ENCODE measurements at regions not wholly inside any gene's neighbourhood (a gene's known extent, or its start where the extent isn't known, plus 50 kb on each side); places are given as distances from the start of the nearest gene placed in this dataset.

GRCh38 chr6:43943099-43943766 lies 173.2 kb downstream of the VEGFA start (continued):
- TF ChIP-seq PBX3 (IDR thresholded peaks at IDR 0.05; ENCODE audit: insufficient replicate concordance, low read depth, low read length) (no peak), KLF5 (IDR thresholded peaks at IDR 0.05; ENCODE audit: partially characterized antibody) (no peak), MYB (IDR thresholded peaks at IDR 0.05; ENCODE audit: borderline replicate concordance, low read depth, low read length) (no peak), BRCA1 (IDR thresholded peaks at IDR 0.05; ENCODE audit: low read depth, low read length) (no peak), JUND (IDR thresholded peaks at IDR 0.05; ENCODE audit: low read depth, low read length) (no peak)

DNA sequence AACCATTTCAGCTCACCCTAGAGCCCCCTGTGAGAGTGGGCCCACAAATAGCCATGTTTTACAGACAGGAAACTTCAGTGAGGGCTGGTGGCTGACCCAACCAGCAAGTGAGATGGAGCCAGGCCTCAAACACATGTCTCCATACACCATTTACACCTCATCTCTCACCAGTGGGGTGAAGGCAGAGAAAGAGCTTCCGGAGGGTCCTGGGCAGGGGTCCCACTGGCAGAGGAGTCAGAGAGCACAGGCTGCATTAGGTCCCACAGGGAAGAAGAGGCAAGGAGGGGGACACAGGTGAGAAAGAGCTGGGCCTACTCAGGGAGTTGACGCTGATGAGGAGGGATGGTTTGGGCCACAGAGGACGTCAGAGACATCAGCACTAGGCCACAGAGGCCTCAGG lies 172.6 kb downstream of the VEGFA start:
- ChIA-PET POLR2A (no interaction called here), RAD21 (ENCODE audit: unreplicated experiment) (no interaction called here), CTCF (no interaction called here), SMC1A (ENCODE audit: uncharacterized antibody, unreplicated experiment) (interaction anchor here (0.6 to 1.8 kb wide), 3 partner anchors 29 to 93 kb away, joined by 3 read pairs; no protein-coding TSS in a partner anchor)
- Histone ChIP-seq H3K27ac (ENCODE audit: control insufficient read depth, insufficient read depth) (no peak overlapping the region), H3K36me3 (ENCODE audit: control insufficient read depth in 2 of 2, insufficient read depth in 2 of 2, low read length in 1 of 2) (no peaks in the 10 kb centered on the region), H3K4me3 (no peak overlapping the region), H4K20me1 (ENCODE audit: control insufficient read depth, insufficient read depth) (no peaks in the 10 kb centered on the region), H3K27me3 (replicated peaks in 1 of 2; ENCODE audit: control insufficient read depth in 2 of 2, insufficient read depth in 2 of 2, low read length in 1 of 2) (no peaks in the 10 kb centered on the region), H3K79me2 (ENCODE audit: control insufficient read depth, insufficient read depth, low read length) (no peaks in the 10 kb centered on the region), H3K4me1 (ENCODE audit: control insufficient read depth, insufficient read depth, low read length) (no peaks in the 10 kb centered on the region), H3K4me2 (ENCODE audit: control insufficient read depth, insufficient read depth) (no peak overlapping the region), H2AFZ (ENCODE audit: control insufficient read depth, low read depth, low read length) (no peak overlapping the region), H3K9me3 (replicated peaks; ENCODE audit: control insufficient read depth, insufficient read depth, low read length) (peaks cover 10% of the 10 kb centered on the region; the same call in 2 of the 3 replicates), H3K9ac (ENCODE audit: control insufficient read depth, insufficient read depth, low read length) (no peak overlapping the region)
- intact Hi-C loops (cut with micrococcal nuclease; ENCODE audit: unreplicated experiment): no loop called here
- FAIRE-seq (no peak), DNase-seq (ENCODE audit: low read depth, low spot score) (no peak), ATAC-seq (no peak)
- 58% methylated on average over 3 of the region's 3 CpGs for WGBS (ENCODE audit: insufficient coverage, insufficient replicate concordance, low lambda C conversion rate, missing lambda C conversion rate)
- TF ChIP-seq, protein P1, sequence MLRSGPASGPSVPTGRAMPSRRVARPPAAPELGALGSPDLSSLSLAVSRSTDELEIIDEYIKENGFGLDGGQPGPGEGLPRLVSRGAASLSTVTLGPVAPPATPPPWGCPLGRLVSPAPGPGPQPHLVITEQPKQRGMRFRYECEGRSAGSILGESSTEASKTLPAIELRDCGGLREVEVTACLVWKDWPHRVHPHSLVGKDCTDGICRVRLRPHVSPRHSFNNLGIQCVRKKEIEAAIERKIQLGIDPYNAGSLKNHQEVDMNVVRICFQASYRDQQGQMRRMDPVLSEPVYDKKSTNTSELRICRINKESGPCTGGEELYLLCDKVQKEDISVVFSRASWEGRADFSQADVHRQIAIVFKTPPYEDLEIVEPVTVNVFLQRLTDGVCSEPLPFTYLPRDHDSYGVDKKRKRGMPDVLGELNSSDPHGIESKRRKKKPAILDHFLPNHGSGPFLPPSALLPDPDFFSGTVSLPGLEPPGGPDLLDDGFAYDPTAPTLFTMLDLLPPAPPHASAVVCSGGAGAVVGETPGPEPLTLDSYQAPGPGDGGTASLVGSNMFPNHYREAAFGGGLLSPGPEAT (IDR thresholded peaks at IDR 0.05; ENCODE audit: low read depth): no peak
- no peak for TF ChIP-seq SP1 (IDR thresholded peaks at IDR 0.05; ENCODE audit: low read depth, low read length)
- in situ Hi-C loops (cut with MboI): no loop called here
- no TSS peak for BruUV-seq (replicated peaks)
